NCI-H146 (cell line): ENCODE measurements at regions not wholly inside any gene's neighbourhood (a gene's known extent, or its start where the extent isn't known, plus 50 kb on each side); places are given as distances from the start of the nearest gene placed in this dataset.

Source experiments
- DNase-seq: peaks from one replicate; lab custom pipeline; 2025; lab: John Stamatoyannopoulos, UW

GRCh38 chr1:48054232-48054631 lies 57.0 kb upstream of the TRABD2B start:
- no peak for DNase-seq

- DNase-seq: no peak
These were observed 55.7 kb upstream of the TRABD2B start for GRCh38 chr1:48052923-48053291.

GRCh38 chr1:48051466-48052126 lies 54.4 kb upstream of the TRABD2B start:
- DNase-seq: no peak

- DNase-seq: no peak
These were observed 52.8 kb upstream of the TRABD2B start for GRCh38 chr1:48049823-48050535.

GRCh38 chr1:48048980-48049379 lies 51.8 kb upstream of the TRABD2B start:
- DNase-seq: no peak

- no peak for DNase-seq
These were observed 50.9 kb upstream of the TRABD2B start for GRCh38 chr1:48048064-48048463.

- no peak for DNase-seq
These were observed 49.9 kb upstream of the TRABD2B start for GRCh38 chr1:48047116-48047515.
